Left hindlimb (tissue), 1 donor: ENCODE measurements at regions not wholly inside any gene's neighbourhood (a gene's known extent, or its start where the extent isn't known, plus 50 kb on each side); places are given as distances from the start of the nearest gene placed in this dataset.

ENCODE experiments used
- DNase-seq: peaks from one replicate; pipeline ENCODE4 v3.0.0-alpha.2; 2018

GRCh38 chr4:12827966-12828365, 656.2 kb downstream of the RAB28 start:
- no peak for DNase-seq

GRCh38 chr4:12791536-12791935, 692.6 kb downstream of the RAB28 start:
- DNase-seq = no peak

- no peak for DNase-seq
These were observed 696.9 kb downstream of the RAB28 start for GRCh38 chr4:12787261-12787660.

- DNase-seq = no peak
These were observed 705.4 kb downstream of the RAB28 start for GRCh38 chr4:12778706-12779105.

GRCh38 chr4:12778191-12778590, 705.9 kb downstream of the RAB28 start:
- DNase-seq = no peak

GRCh38 chr4:12770351-12770750, 713.8 kb downstream of the RAB28 start:
- DNase-seq = no peak

DNA sequence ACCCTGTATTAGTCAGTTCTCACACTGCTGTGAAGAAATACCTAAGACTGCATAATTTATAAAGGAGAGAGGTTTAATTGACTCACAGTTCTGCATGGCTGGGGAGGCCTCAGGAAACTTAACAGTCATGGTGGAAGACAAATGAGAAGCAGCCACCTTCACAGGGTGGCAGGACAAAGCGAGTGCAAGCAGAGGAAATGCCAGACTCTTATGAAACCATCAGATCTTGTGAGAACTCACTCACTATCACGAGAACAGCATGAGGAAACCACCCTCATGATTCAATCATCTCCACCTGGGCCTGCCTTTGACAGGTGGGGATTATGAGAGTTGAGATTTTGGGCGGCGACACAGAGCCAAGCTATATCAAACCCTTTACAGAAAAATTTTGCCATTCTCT, 722.4 kb downstream of the RAB28 start:
- DNase-seq = no peak

GRCh38 chr4:12747154-12747553, 737.0 kb downstream of the RAB28 start:
- DNase-seq = no peak

GRCh38 chr4:12746221-12746620, 737.9 kb downstream of the RAB28 start:
- DNase-seq = no peak

- DNase-seq = no peak
These were observed 749.6 kb downstream of the RAB28 start for GRCh38 chr4:12734586-12734985.

GRCh38 chr4:12729384-12729783, 754.8 kb downstream of the RAB28 start:
- DNase-seq = no peak

DNA sequence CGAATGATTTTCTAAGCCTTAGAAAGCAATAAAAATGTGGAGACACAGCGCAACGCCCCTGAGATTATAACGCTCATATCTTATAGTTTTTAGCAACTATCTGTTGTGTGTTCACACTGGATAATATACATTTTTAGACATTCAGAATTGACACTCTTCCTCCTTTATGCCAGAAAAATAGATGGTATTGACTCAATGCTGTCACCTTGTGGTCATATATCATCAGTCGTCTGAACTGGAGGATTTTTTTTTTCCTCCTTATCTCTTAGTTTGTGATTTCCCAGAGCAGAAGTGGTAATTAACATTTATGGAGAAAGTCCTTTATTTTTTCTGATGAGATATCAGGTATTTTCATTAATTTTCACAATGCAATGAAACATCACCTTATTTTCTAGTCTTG, 759.6 kb downstream of the RAB28 start:
- DNase-seq = no peak

GRCh38 chr4:12723849-12724447, 760.2 kb downstream of the RAB28 start:
- no peak for DNase-seq

- DNase-seq = no peak
These were observed 767.2 kb downstream of the RAB28 start for GRCh38 chr4:12716896-12717295.

- no peak for DNase-seq
These were observed 771.3 kb downstream of the RAB28 start for GRCh38 chr4:12712648-12713339.

DNA sequence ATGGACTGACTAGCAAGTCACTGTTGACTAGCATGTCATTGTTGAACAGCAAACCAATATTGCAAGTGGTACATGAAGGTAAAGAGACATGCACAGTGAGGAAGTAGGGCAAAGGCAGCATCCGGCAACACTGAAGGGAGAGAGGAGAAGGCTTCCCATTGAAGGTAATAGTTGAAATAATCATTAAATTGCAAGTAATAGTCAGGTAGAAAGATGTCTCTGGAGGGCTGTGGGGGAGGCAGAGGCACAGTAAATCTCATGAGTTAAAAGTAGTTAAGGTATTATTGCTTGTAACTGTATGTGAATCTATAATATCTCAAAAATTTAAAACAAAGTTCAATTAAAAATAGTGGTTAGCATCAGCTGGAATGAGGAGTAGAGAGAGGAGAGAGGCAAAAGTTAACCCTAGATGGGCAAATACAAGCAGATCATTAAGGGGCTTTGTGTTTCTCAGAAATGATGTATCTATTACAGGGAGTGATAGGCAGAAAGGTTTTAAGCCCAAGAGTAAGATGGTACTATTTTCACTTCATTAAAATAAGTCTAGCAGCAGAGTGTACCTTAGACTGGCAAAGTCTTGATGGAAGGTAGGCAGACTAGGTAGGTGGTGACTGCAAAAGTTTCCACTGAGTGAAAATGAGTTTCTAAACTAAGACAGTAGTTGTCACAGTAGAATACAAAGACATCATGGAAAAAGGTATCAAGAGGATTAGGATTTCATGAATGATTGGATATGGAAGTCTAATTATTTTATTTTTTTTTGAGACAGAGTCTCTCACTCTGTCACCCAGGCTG, 776.6 kb downstream of the RAB28 start:
- DNase-seq = no peak

GRCh38 chr4:12703036-12703435, 781.1 kb downstream of the RAB28 start:
- DNase-seq = no peak

DNA sequence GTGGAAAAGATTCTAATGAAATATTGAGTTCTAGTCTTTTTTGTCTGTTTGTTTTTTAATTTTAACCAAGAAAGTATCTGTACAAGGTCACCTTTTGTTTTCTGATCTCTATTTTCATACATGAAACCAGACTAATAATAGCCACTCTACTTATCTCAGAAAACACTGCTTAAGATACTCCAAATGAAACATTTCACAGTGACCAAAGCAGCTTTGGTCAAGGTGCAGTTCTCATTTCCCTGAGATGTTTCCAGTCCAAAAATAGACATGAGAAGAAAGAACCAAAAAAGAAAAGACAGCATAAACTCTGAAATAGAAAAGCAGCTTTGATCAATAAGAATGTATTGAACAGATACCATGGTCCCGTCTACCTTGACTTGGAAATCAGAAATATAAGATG, 782.8 kb downstream of the RAB28 start:
- DNase-seq = no peak

DNA sequence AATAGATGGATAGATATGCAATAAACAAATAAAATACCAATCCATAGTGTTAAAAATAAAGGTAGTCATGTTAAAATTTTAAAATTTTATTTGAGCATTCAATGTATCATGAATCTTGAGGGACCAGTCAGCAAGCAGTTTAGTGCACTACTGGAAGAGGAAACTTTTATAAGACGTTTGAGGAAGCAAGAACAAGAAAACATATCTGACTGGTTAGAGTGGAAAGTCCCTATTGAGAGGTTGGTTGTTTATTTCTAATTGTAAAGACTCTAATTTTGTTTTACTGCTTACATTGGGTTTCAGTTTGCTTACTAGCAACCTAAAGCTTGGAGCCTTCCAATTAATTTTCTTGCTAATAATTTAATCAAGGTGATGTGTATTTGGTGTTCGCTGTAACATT, 786.2 kb downstream of the RAB28 start:
- no peak for DNase-seq

DNA sequence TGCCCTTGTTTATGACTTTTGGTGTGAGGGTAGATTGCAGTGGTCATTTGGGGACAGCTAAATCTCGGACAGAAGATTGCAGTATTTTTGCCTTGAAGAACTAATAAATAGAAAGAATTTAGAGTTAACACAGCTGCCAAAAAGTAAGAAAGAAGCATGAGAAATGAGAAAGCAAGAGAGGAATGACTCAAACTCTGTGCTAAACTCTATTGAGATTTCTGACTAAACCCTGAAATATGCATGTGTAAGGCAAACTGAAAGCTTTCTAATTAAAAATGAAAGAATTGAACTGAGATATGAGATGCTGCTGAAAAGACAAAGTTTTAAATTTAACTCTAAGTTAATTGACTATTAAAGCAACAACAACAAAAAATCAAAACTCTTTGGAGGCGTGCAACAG, 791.3 kb downstream of the RAB28 start:
- DNase-seq = no peak

DNA sequence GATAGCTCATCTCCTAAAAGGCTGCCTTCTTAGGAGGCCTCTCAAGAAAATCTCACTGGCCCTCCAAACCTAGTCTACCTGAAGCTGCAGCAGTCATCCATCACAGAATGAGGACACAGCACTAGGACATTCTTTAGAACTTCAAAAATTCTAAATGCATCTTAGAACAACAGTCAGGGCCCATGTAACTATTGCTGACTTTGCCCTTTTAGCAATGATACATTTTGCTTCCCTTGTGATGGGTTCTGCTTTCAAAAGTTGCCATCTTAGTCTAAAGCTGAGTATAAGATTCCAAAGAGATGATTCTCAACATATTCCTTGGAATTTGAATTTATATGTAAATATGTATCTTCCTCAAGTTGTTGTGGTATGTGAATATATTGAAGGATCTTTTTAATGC, 793.0 kb downstream of the RAB28 start:
- no peak for DNase-seq

DNA sequence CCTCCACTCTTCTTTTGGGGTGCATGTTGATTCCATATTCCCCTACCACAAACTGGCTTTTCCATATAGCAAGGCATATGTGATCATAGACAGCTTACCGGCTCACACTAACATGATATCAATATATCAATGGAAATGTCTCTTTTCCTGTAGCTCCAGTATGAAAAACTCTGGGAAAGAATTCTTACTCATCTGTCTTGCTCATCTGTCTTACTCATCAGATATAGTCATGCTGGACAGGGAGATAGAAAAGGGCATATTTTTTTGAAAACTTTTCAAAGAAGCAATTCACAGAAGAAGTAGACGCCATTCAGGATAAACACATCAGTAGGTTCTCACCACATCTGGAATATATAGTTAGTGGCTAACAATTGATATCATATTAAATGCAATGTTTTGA, 794.7 kb downstream of the RAB28 start:
- DNase-seq = no peak

DNA sequence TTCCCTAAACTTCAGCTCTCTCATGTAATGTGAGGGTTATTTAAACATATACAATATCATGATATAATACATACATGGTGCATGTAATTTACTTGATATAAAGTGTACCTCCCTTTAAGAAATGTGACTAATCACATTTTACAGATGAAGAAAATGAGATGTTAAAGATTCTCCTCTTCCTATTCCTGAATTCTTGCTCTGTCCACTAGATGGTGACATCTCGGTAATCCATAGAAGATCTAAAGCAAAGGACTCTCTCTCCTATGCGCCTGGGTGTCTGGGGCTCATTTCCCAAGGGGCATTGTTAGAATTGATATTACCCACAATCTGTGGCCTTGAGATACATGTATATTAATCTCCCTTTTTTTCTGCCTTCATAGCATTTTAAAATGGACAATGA, 804.9 kb downstream of the RAB28 start:
- no peak for DNase-seq

- no peak for DNase-seq
These were observed 810.0 kb downstream of the RAB28 start for GRCh38 chr4:12674184-12674583.
